Small intestine (tissue), 7 donors: ENCODE measurements at regions not wholly inside any gene's neighbourhood (a gene's known extent, or its start where the extent isn't known, plus 50 kb on each side); places are given as distances from the start of the nearest gene placed in this dataset.
A peak's percentile ranks its signal among the peaks of the same experiment; 100 is the strongest.

Experiments
- DNase-seq, 2 donors: peaks; one replicate each; pipeline versions ENCODE4 v3.0.0 to v3.0.0-alpha.2; 2013
- FAIRE-seq: peaks from 2 replicates; lab custom pipeline; 2012; peaks lifted over from hg19 to GRCh38; lab: Jason Lieb, UNC
- H3K27ac ChIP-seq, 3 donors: one replicate each; pipeline ENCODE4 v1.5.1; 2013; ENCODE audit warnings: low read length in 2 of 3, mild to moderate bottlenecking in 2 of 3, control low read depth in 1 of 3, inconsistent platforms in 1 of 3, low read depth in 1 of 3, moderate library complexity in 1 of 3
- H3K27me3 ChIP-seq, 3 donors: one replicate each; pipeline ENCODE4 v1.6.1; 2013; ENCODE audit warnings: low read length in 3 of 3, inconsistent platforms in 1 of 3; ENCODE audit not compliant: control insufficient read depth in 3 of 3, insufficient read depth in 3 of 3
- H3K36me3 ChIP-seq, 3 donors: one replicate each; pipeline ENCODE4 v1.6.1; 2013; ENCODE audit warnings: low read length in 3 of 3, inconsistent platforms in 1 of 3, low read depth in 1 of 3, mild to moderate bottlenecking in 1 of 3, moderate library complexity in 1 of 3; ENCODE audit not compliant: control insufficient read depth in 3 of 3, insufficient read depth in 2 of 3
- H3K4me1 ChIP-seq, 3 donors: one replicate each; pipeline ENCODE4 v1.6.1; 2013; ENCODE audit warnings: low read length in 2 of 3, inconsistent platforms in 1 of 3, low read depth in 1 of 3, mild to moderate bottlenecking in 1 of 3, moderate library complexity in 1 of 3; ENCODE audit not compliant: control insufficient read depth in 3 of 3, insufficient read depth in 2 of 3
- H3K4me3 ChIP-seq, 3 donors: one replicate each; pipeline ENCODE4 v1.5.1; 2013; ENCODE audit warnings: low read length in 3 of 3, control low read depth in 1 of 3, inconsistent platforms in 1 of 3, low read depth in 1 of 3, mild to moderate bottlenecking in 1 of 3, moderate library complexity in 1 of 3
- H3K9me3 ChIP-seq, 2 donors: one replicate each; pipeline ENCODE4 v1.6.1; 2013; ENCODE audit warnings: low read depth in 1 of 2, low read length in 1 of 2; ENCODE audit not compliant: control insufficient read depth in 2 of 2, insufficient read depth in 1 of 2
- WGBS, 3 donors: extraction: QIAGEN DNeasy Blood & Tissue Kit; methylation state at CpG; one replicate each; pipeline ENCODE4 v1.1.7; 2013; 5-methylcytosine and 5-hydroxymethylcytosine counted together
- donor health status: healthy with polysubstance abuse.
- donor health status: control.
- donor health status: control.
- donor health status: Bipolar disorder and iron deficiency.
- donor health status: healthy.

- DNase-seq (no peak), FAIRE-seq (no peak)
- Histone ChIP-seq H3K4me3 (no peak overlapping the region), H3K9me3 (no peaks in the 10 kb centered on the region), H3K27ac (no peak overlapping the region), H3K36me3 (no peaks in the 10 kb centered on the region), H3K4me1 (peaks cover 0 to 19% (median 4%) of the 10 kb centered on the region in 3 donors), H3K27me3 (no peaks in the 10 kb centered on the region)
- WGBS, 3 donors = 72 to 87% (median 77%) methylated on average over 3 of the region's 3 CpGs
Observed at GRCh38 chr3:150306083-150306482, 102.0 kb upstream of the TSC22D2 start.

DNA sequence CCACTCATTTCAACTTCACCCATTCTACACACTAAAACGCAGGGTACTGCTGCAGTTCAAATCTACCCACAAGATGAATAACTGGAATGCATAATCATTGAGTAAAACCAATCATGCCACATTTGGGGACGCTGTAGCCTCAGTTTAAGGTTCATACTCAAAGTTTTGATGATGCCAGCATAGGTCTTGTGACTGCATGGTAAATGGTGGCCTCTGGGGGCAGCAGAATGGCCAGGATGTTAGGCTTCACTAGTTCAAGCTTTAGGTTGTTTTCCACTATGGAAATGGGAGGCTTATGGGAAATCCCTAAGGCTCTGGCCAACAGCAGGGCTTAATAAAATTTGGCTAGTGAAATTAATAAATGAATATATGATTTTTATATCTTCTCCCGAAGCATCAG is 104.3 kb upstream of the TSC22D2 start:
- 81 to 84% (median 83%) methylated on average over 3 of the region's 3 CpGs for WGBS, 3 donors
- no peaks in the 10 kb centered on the region for H3K9me3 ChIP-seq
- peaks cover 0 to 12% (median 4%) of the 10 kb centered on the region in 3 donors for H3K4me1 ChIP-seq
- H3K4me3 ChIP-seq = no peak overlapping the region
- no peaks in the 10 kb centered on the region for H3K27me3 ChIP-seq
- H3K27ac ChIP-seq = no peak overlapping the region
- DNase-seq (no peak), FAIRE-seq (no peak)
- no peaks in the 10 kb centered on the region for H3K36me3 ChIP-seq

GRCh38 chr3:150302246-150302645 is 105.9 kb upstream of the TSC22D2 start:
- Histone ChIP-seq H3K9me3 (no peaks in the 10 kb centered on the region), H3K27me3 (no peaks in the 10 kb centered on the region), H3K4me1 (peaks cover 0 to 6% (median 4%) of the 10 kb centered on the region in 3 donors), H3K27ac (no peak overlapping the region), H3K36me3 (no peaks in the 10 kb centered on the region), H3K4me3 (no peak overlapping the region)
- no peak for FAIRE-seq
- DNase-seq = no peak

GRCh38 chr3:150300852-150301517 is 107.1 kb upstream of the TSC22D2 start:
- Histone ChIP-seq H3K27me3 (no peaks in the 10 kb centered on the region), H3K4me3 (no peak overlapping the region), H3K9me3 (no peaks in the 10 kb centered on the region), H3K27ac (peak overlapping the region; percentile 52 to 76 (median 70)), H3K4me1 (peaks cover 0 to 6% (median 4%) of the 10 kb centered on the region in 3 donors), H3K36me3 (no peaks in the 10 kb centered on the region)
- DNase-seq (peak; percentile 41 to 93), FAIRE-seq (no peak)
- 24 to 47% (median 37%) methylated on average over 8 of the region's 8 CpGs for WGBS, 3 donors

DNA sequence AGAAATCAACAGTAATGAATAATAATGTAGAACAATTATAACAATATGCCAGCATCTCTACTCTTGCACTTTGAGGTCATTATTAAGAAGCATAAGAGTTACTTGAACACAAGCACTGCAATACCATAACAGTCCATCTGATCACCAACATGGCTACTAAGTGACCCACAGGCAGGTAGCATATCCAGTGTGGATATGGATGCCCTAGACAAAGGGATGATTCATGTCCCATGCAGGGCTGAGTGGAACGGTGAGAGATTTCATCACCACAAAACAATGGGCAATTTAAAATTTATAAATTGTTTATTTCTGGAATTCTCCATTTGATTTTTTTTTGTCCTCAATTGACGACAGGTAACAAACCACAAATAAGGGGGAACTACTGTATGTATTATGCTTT is 107.7 kb upstream of the TSC22D2 start:
- WGBS, 3 donors = 58 to 72% (median 60%) methylated on average over 2 of the region's 2 CpGs
- Histone ChIP-seq H3K9me3 (no peaks in the 10 kb centered on the region), H3K36me3 (no peaks in the 10 kb centered on the region), H3K4me1 (peaks cover 0 to 8% (median 4%) of the 10 kb centered on the region in 3 donors), H3K27me3 (no peaks in the 10 kb centered on the region), H3K27ac (peak overlapping the region in 1 of 3 donors; percentile 11), H3K4me3 (no peak overlapping the region)
- FAIRE-seq = no peak
- DNase-seq = no peak

- Histone ChIP-seq H3K9me3 (no peaks in the 10 kb centered on the region), H3K27me3 (no peaks in the 10 kb centered on the region), H3K4me3 (no peak overlapping the region), H3K27ac (no peak overlapping the region), H3K4me1 (peaks cover 0 to 8% (median 4%) of the 10 kb centered on the region in 3 donors), H3K36me3 (no peaks in the 10 kb centered on the region)
- no peak for DNase-seq
- FAIRE-seq = no peak
- WGBS, 3 donors = 49 to 76% (median 69%) methylated on average over 2 of the region's 2 CpGs
Observed at GRCh38 chr3:150299201-150299600, 108.9 kb upstream of the TSC22D2 start.

DNA sequence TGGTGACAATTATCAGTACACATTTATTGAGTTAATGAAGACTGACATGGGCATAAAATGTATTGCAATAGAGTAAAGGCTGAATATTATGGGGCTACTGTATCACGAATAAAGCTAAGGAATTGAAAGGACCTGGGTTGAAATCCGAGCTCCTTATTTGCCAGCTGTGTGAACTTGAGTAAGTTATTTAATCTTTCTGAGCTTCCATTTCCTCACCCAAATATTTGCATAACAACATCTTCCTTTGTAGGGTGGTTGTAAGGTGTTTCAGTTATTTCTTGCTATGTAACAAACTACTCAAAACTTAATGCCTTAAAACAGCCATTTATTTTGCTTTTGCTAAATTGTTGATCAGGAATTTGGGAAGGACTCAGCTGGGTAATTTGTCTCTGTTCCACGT is 111.1 kb upstream of the TSC22D2 start:
- peaks cover 0 to 8% (median 4%) of the 10 kb centered on the region in 3 donors for H3K4me1 ChIP-seq
- no peak for FAIRE-seq
- H3K4me3 ChIP-seq = no peak overlapping the region
- no peak for DNase-seq
- no peak overlapping the region for H3K27ac ChIP-seq
- no peaks in the 10 kb centered on the region for H3K36me3 ChIP-seq
- WGBS, 3 donors = 78 to 85% (median 79%) methylated on average over 3 of the region's 3 CpGs
- no peaks in the 10 kb centered on the region for H3K27me3 ChIP-seq
- no peaks in the 10 kb centered on the region for H3K9me3 ChIP-seq

DNA sequence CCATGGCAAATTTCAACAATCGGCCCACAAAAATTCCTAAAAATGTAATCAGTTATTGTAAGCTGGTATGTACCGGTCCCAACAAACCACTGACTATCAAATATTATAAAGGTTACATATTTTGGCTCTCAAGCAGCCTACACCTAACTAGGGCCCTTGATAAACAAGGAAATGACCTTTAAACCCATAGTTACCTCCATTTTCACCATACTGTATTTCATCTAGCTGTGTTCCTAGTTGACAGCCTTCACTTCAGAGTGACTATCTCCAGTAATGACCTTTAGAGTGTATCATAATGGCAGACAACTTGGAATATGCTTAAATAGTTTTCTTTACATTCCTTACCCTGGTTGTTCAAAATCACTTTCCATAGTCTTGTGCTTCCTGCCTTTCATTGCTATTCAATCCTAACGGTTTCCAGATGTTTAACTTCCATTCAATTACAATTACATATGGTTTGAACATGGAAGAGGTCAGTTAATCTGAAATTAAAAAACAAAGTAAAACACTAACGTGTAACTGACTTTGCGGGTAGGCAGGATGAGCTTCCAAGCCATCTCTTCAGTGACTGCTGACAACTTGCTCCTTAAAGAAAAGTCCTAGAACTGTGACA is 111.9 kb upstream of the TSC22D2 start:
- Histone ChIP-seq H3K27ac (peak overlapping the region in 1 of 3 donors; percentile 32), H3K9me3 (no peaks in the 10 kb centered on the region), H3K4me1 (peaks cover 0 to 4% (median 2%) of the 10 kb centered on the region in 3 donors), H3K36me3 (no peaks in the 10 kb centered on the region), H3K27me3 (no peaks in the 10 kb centered on the region), H3K4me3 (no peak overlapping the region)
- DNase-seq = peak; percentile 22 to 69
- WGBS, 3 donors = 61 to 70% (median 65%) methylated on average over 5 of the region's 5 CpGs
- no peak for FAIRE-seq
